GM13977 (cell line): ENCODE measurements at regions not wholly inside any gene's neighbourhood (a gene's known extent, or its start where the extent isn't known, plus 50 kb on each side); places are given as distances from the start of the nearest gene placed in this dataset.
"Not testable (repeated sequence)": the region's sequence is repeated elsewhere in the genome, so short reads cannot be mapped to it uniquely, and the experiment has no call there.

Experiments
- DNase-seq: peaks from one replicate; pipeline ENCODE4 v3.0.0; 2012; ENCODE audit warnings: low spot score
- CTCF ChIP-seq: IDR thresholded peaks from 2 replicates; pipeline ENCODE4 v1.5.1; 2012; ENCODE audit warnings: mild to moderate bottlenecking, control low read depth; ENCODE audit not compliant: insufficient read depth; ENCODE audit errors: extremely low read depth, missing control alignments
- in situ Hi-C: fragments of 300-500 bp; cut with MboI; formaldehyde crosslinking; loops from one replicate; pipeline ENCODE4 v1.12.0; 2022; ENCODE audit warnings: low sequenced_read_pairs, low pct_unique_long_range_greater_than_20kb, mixed read lengths, inconsistent platforms; ENCODE audit not compliant: unreplicated experiment

DNA sequence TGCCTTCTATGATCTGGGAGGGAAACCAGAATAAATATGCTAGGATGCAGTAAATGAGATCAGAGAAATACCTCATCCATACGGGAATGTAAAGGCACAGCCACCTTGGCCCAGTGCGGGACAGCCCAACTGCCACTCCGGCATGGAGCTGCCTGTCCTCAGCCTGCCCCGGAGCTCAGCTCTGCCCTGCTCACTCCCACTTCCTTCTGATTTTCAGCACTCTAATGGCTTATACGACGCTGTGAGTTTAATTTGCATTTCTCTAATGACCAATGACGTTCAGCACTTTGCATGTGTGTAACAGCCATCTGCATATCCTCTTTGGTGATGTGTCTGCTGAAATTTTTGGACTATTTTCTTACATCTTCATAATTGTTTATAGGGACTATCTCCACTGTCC lies 172.5 kb upstream of the RAB6C start:
- in situ Hi-C loops, result no loop called here
- DNase-seq, result no peak
- no peak for TF ChIP-seq CTCF

GRCh38 chr2:129807642-129808338 lies 171.7 kb upstream of the RAB6C start:
- DNase-seq, in situ Hi-C loops: not testable (repeated sequence)

- in situ Hi-C loops, result no loop called here
- no peak for DNase-seq
Measured at GRCh38 chr2:129810521-129810920, 168.9 kb upstream of the RAB6C start.

DNA sequence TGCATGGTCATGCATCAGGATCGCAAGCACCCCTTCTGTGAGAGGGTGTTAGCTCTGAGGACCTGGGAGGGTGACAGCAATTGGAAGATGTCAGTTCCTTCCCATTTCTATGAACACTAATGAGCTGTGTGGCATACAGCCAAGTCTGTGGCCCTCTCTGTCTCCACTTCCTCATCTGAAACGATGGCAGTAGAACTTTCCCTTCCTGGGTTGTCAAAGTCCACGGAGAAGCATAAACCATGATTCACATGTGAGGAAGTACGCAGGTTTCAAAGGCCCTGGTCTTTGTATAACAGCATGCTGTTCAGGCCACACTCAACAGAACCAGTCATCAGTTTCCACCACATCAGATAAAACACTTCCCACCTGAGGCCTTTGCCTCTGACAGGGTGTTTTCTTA lies 167.4 kb upstream of the RAB6C start:
- peak; percentile 34 for DNase-seq
- in situ Hi-C loops, result no loop called here
- no peak for TF ChIP-seq CTCF

More at GRCh38 chr2:129810521-129810920, 168.9 kb upstream of the RAB6C start:
- TF ChIP-seq CTCF, result no peak

GRCh38 chr2:129812654-129813053 lies 166.8 kb upstream of the RAB6C start:
- DNase-seq, result no peak
- TF ChIP-seq CTCF, result no peak
- in situ Hi-C loops, result no loop called here

DNA sequence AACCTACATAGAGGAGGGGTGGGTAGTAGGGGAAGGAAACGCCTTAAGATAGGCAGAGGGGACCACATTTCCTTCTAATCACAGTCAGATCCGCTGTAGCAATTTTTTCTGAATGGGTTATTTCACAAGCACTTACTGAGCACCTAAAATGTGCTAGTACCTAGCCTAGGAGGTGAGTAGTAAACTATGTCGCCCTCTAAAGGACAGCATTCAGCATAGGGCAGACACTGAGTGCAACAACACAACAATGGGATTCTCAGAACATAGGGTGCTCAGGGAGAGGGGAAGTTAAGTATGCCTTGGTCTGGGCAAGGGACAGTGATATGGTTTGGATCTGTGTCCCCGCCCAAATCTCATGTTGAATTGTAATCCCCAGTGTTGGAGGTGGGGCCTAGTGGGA lies 166.1 kb upstream of the RAB6C start:
- TF ChIP-seq CTCF, result peak; percentile 40
- peak; percentile 39 for DNase-seq
- in situ Hi-C loops, result no loop called here

DNA sequence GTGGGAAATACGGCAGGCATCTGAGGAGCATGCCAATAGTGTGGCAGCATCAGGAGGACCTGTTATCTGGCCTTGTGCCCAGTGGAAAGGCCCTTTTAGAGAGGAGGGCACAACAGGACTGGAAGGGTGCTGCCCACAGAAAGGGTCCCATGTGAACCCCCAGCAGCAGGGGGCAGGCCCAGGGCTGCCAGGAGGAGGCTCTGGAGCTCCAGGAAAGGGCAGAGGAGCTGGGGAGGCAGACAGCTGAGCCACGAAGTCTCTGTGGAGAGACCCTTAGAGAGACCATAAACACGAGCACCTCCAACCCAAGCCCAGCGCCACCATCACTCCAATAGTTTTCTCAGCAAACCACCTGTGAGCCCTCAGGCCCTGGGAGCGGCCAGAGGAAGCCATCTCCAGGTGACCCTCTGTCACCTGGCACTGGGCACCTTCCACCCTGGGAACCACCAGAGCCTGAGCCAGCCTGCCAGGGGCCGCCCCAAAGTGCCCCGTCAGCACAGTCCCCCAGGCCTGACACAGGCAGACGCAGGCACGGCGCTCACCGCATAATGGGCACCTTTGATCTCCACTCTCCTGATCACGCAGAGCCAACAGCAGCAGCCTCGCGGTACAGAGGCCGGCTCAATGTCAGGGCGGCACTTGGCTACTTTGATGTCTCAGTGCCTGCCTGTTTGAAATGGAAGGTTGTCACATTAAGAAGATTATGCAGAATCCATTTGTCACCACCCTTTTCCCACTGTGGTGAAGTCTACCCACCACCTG lies 162.5 kb upstream of the RAB6C start:
- in situ Hi-C loops, result no loop called here
- no peak for DNase-seq
- TF ChIP-seq CTCF, result no peak
